Mucosa of stomach (tissue), 1 donor: ENCODE measurements at regions not wholly inside any gene's neighbourhood (a gene's known extent, or its start where the extent isn't known, plus 50 kb on each side); places are given as distances from the start of the nearest gene placed in this dataset.

Source experiments
- H3K27me3 ChIP-seq: one replicate; pipeline ENCODE4 v1.7.0; 2013; ENCODE audit warnings: mild to moderate bottlenecking, low read length; ENCODE audit not compliant: control insufficient read depth, insufficient read depth
- H3K36me3 ChIP-seq: one replicate; pipeline ENCODE4 v1.7.0; 2013; ENCODE audit warnings: low read length; ENCODE audit not compliant: control insufficient read depth, insufficient read depth
- H3K4me1 ChIP-seq: one replicate; pipeline ENCODE4 v1.7.0; 2013; ENCODE audit warnings: mild to moderate bottlenecking, low read length; ENCODE audit not compliant: control insufficient read depth, insufficient read depth
- H3K4me3 ChIP-seq: one replicate; pipeline ENCODE4 v1.7.0; 2013; ENCODE audit warnings: low read length
- H3K9ac ChIP-seq: one replicate; pipeline ENCODE4 v1.7.0; 2013; ENCODE audit warnings: mild to moderate bottlenecking, low read length, moderate library complexity
- H3K9me3 ChIP-seq: one replicate; pipeline ENCODE4 v1.7.0; 2013; ENCODE audit warnings: mild to moderate bottlenecking, low read length, moderate library complexity; ENCODE audit not compliant: control insufficient read depth
- donor health status: Pancreatic carcinoma.

- H3K27me3 ChIP-seq: no peaks in the 10 kb centered on the region
- H3K4me1 ChIP-seq: peaks cover 14% of the 10 kb centered on the region
- H3K4me3 ChIP-seq: no peak overlapping the region
- H3K9ac ChIP-seq: no peak overlapping the region
- no peaks in the 10 kb centered on the region for H3K9me3 ChIP-seq
- H3K36me3 ChIP-seq: no peaks in the 10 kb centered on the region
Measured at GRCh38 chr6:14312587-14312986, 195.0 kb downstream of the CD83 start.

- H3K27me3 ChIP-seq: no peaks in the 10 kb centered on the region
- H3K36me3 ChIP-seq: no peaks in the 10 kb centered on the region
- no peak overlapping the region for H3K9ac ChIP-seq
- H3K4me1 ChIP-seq: peaks cover 14% of the 10 kb centered on the region
- H3K4me3 ChIP-seq: no peak overlapping the region
- no peaks in the 10 kb centered on the region for H3K9me3 ChIP-seq
Measured at GRCh38 chr6:14313248-14313647, 195.7 kb downstream of the CD83 start.

- Histone ChIP-seq H3K27me3 (no peaks in the 10 kb centered on the region), H3K4me3 (no peak overlapping the region), H3K4me1 (peaks cover 14% of the 10 kb centered on the region), H3K9me3 (no peaks in the 10 kb centered on the region), H3K9ac (no peak overlapping the region), H3K36me3 (no peaks in the 10 kb centered on the region)
Measured at GRCh38 chr6:14315353-14315752, 197.8 kb downstream of the CD83 start.

DNA sequence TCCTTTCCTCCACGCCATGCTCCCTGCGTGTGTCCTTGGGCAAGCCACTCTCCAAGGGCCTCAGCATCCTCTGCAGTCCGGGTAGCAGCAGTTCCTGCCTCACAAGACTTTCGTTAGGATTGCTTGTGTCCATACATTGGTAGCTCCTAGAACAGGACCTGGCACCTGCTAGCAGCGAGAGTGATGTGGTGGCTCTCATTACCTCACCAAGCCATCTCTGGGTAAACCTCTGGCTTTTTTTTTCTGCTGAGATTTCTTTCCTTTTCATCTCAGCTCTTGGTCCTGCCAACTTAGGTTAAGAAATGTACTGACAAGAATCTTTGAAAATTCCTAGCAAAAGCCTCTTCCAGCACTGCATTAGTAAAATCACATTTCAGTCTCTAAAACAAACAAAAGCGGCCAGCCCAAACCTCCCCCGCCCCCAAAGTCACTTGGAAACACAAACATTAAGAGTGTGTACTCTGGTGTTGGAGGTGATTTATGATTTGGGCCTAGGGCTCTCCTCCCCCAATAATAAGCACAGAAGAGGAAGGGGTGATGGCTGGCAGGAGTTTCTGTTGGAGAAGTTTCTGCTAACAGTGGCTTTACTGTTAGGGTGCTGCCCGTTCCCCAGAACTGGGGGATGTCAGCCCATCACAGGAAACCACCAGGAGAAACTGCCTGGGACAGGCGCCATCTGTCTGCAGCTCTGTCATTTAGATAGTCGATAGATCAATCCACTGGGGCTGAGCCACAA is 199.2 kb downstream of the CD83 start:
- no peaks in the 10 kb centered on the region for H3K36me3 ChIP-seq
- H3K9ac ChIP-seq: no peak overlapping the region
- no peaks in the 10 kb centered on the region for H3K9me3 ChIP-seq
- peaks cover 14% of the 10 kb centered on the region for H3K4me1 ChIP-seq
- H3K27me3 ChIP-seq: no peaks in the 10 kb centered on the region
- H3K4me3 ChIP-seq: no peak overlapping the region

- Histone ChIP-seq H3K4me3 (no peak overlapping the region), H3K36me3 (no peaks in the 10 kb centered on the region), H3K9me3 (no peaks in the 10 kb centered on the region), H3K9ac (no peak overlapping the region), H3K27me3 (peaks cover 1% of the 10 kb centered on the region), H3K4me1 (peaks cover 14% of the 10 kb centered on the region)
Measured at GRCh38 chr6:14317387-14317970, 199.9 kb downstream of the CD83 start.

DNA sequence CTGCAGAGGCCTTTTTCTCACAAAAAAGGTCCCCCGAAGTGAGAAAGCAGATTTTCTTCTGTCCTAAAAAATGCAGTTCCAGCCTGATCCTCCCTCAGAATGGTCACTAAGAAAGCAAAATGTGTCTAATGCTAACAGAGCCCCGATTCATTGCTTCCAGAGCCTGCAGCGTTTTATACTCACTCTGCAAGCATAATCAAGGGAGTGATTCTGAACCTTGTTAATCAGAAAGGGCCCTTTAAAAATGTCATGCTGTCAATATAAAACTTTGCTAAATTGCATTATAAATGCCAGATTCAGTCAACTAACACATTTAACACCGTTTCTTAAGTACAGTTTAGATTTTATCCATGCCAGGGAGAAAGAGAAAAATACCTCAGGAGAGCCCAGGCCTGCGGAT is 202.8 kb downstream of the CD83 start:
- H3K4me3 ChIP-seq: no peak overlapping the region
- no peaks in the 10 kb centered on the region for H3K9me3 ChIP-seq
- H3K4me1 ChIP-seq: peaks cover 17% of the 10 kb centered on the region
- H3K9ac ChIP-seq: no peak overlapping the region
- peaks cover 7% of the 10 kb centered on the region for H3K27me3 ChIP-seq
- H3K36me3 ChIP-seq: no peaks in the 10 kb centered on the region

DNA sequence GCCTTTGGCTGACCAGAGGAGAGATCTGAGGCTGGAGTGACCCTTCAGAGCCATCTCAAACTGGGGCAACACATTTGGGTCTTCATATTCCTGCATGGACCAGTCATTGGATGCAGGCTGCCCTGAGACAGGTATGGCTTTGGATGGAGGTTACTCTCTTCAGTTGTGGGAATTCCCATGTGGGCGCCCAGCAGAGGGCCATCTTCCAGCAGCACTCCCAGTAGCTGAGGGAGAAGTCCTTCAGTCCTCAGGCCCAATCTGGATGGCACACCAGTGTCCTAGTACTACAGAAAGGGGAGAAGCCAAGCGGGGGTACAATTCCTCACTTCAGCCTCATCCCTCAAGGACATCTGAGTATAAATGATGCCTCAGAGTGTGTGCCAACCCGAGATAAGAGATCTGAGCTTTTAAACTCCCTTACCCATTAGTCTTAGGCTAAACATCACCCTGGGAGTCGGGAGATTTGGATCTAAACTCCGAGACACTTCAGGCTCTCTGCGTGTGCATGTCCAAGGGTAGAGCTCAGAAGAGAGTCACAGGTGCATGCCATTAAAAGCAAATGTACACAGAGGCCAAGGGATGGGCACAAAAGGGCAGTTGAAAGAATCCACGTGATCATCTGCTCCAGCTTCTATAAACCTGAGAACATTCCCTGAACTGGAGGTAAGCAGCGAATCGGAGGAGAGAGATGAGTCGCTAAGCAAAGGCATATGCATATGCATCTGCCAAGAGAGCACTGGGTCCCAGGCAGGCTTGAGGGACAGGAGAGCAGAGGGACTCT is 204.6 kb downstream of the CD83 start:
- peaks cover 7% of the 10 kb centered on the region for H3K27me3 ChIP-seq
- peaks cover 6% of the 10 kb centered on the region for H3K4me1 ChIP-seq
- H3K9me3 ChIP-seq: no peaks in the 10 kb centered on the region
- no peak overlapping the region for H3K9ac ChIP-seq
- no peaks in the 10 kb centered on the region for H3K36me3 ChIP-seq
- H3K4me3 ChIP-seq: no peak overlapping the region

- peaks cover 3% of the 10 kb centered on the region for H3K4me1 ChIP-seq
- no peak overlapping the region for H3K4me3 ChIP-seq
- H3K9me3 ChIP-seq: no peaks in the 10 kb centered on the region
- H3K9ac ChIP-seq: no peak overlapping the region
- H3K27me3 ChIP-seq: peaks cover 7% of the 10 kb centered on the region
- H3K36me3 ChIP-seq: no peaks in the 10 kb centered on the region
Measured at GRCh38 chr6:14322841-14323240, 205.3 kb downstream of the CD83 start.

GRCh38 chr6:14326774-14327173 is 209.2 kb downstream of the CD83 start:
- H3K9me3 ChIP-seq: no peaks in the 10 kb centered on the region
- peaks cover 3% of the 10 kb centered on the region for H3K4me1 ChIP-seq
- H3K36me3 ChIP-seq: no peaks in the 10 kb centered on the region
- H3K9ac ChIP-seq: no peak overlapping the region
- no peak overlapping the region for H3K4me3 ChIP-seq
- H3K27me3 ChIP-seq: peaks cover 7% of the 10 kb centered on the region

DNA sequence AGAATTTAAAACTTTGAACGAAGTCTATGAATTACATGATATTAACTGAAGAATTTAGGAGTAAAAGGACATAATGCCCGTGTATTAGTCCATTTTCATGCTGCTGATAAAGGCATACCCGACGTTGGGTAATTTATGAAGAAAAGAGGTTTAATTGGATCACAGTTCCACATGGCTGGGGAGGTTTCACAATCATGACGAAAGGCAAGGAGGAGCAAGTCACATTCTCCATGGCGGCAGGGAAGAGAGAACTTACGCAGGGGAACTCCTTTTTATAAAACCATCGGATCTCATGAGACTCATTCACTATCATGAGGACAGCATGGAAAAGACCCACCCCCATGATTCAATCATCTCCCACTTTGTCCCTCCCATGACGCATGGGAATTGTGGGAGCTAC is 210.6 kb downstream of the CD83 start:
- no peak overlapping the region for H3K4me3 ChIP-seq
- no peaks in the 10 kb centered on the region for H3K9me3 ChIP-seq
- no peak overlapping the region for H3K9ac ChIP-seq
- H3K27me3 ChIP-seq: no peaks in the 10 kb centered on the region
- H3K36me3 ChIP-seq: no peaks in the 10 kb centered on the region
- H3K4me1 ChIP-seq: peaks cover 3% of the 10 kb centered on the region

DNA sequence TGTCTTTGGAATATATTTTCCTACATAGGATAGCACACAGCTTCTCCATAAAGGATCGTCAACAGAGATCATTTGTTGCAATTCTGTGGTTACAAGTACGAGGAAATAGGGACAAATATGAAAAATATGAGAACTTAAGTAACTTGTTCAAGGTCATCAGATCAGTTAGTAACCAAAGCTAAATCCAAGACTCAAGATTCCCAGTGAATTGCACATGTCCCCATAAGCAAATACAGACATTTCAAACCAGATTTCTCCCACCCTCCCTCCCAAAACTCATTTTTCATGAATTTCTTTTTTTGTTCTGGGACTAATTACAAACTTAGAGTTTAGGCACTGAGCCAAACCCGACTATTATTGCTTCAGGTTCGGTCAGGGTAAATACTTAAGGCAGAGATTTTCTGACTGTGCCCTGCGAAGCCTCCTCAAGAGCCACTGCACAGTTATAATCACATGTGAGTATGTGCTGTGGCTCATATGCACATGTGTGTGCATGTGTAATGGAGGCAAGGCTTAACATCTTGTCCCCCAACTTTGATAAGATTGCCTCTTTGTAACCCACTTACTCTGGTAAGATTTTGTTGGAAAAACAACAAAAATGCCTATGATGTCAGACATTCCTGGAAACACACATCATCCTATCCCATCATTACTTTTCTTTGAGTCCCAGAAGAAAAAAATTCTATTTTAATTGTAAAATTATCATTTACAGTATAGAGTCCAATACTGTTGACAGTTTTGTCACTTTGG is 216.2 kb downstream of the CD83 start:
- H3K4me3 ChIP-seq: no peak overlapping the region
- no peaks in the 10 kb centered on the region for H3K27me3 ChIP-seq
- H3K9me3 ChIP-seq: no peaks in the 10 kb centered on the region
- H3K36me3 ChIP-seq: no peaks in the 10 kb centered on the region
- H3K4me1 ChIP-seq: no peaks in the 10 kb centered on the region
- no peak overlapping the region for H3K9ac ChIP-seq

DNA sequence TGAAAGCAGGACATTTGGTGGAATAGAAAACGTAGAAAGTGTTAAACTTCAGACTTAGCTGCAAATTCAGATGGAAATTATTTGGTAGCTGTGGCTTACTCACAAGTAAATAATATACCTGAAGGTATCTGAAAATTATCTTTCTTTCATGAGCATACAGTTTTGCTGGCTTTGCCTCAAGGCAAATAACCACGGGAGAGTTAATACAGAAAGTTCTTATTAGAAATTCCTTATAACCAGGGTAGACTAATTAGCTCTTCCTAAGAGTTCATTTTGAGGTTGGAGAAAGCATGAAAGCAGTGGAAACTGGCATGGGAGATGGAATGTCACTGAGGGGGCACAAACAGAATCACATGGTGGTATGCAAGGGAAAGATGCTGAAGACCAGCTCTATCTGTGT is 217.5 kb downstream of the CD83 start:
- H3K9me3 ChIP-seq: no peaks in the 10 kb centered on the region
- no peak overlapping the region for H3K9ac ChIP-seq
- H3K4me1 ChIP-seq: no peaks in the 10 kb centered on the region
- H3K36me3 ChIP-seq: no peaks in the 10 kb centered on the region
- no peak overlapping the region for H3K4me3 ChIP-seq
- no peaks in the 10 kb centered on the region for H3K27me3 ChIP-seq
